IPS-18a (cell line): ENCODE measurements at regions not wholly inside any gene's neighbourhood (a gene's known extent, or its start where the extent isn't known, plus 50 kb on each side); places are given as distances from the start of the nearest gene placed in this dataset.

Experiments
- H3K27ac ChIP-seq: one replicate; pipeline ENCODE4 v1.5.1; 2013; ENCODE audit warnings: low read length
- H3K27me3 ChIP-seq: one replicate; pipeline ENCODE4 v1.6.1; 2013; ENCODE audit warnings: mild to moderate bottlenecking, low read length; ENCODE audit not compliant: control insufficient read depth, insufficient read depth
- H3K36me3 ChIP-seq: one replicate; pipeline ENCODE4 v1.6.1; 2013; ENCODE audit warnings: low read depth, low read length; ENCODE audit not compliant: control insufficient read depth
- H3K4me1 ChIP-seq: one replicate; pipeline ENCODE4 v1.6.1; 2013; ENCODE audit warnings: low read depth, low read length; ENCODE audit not compliant: control insufficient read depth
- H3K4me3 ChIP-seq: one replicate; pipeline ENCODE4 v1.5.1; 2013; ENCODE audit warnings: low read length
- H3K9ac ChIP-seq: one replicate; pipeline ENCODE4 v1.6.1; 2013; ENCODE audit warnings: mild to moderate bottlenecking, low read length, moderate library complexity
- H3K9me3 ChIP-seq: one replicate; pipeline ENCODE4 v1.6.1; 2013; ENCODE audit warnings: low read depth, low read length; ENCODE audit not compliant: control insufficient read depth

- H3K27me3 ChIP-seq = no peaks in the 10 kb centered on the region
- no peaks in the 10 kb centered on the region for H3K9me3 ChIP-seq
- H3K36me3 ChIP-seq = no peaks in the 10 kb centered on the region
- no peak overlapping the region for H3K27ac ChIP-seq
- no peaks in the 10 kb centered on the region for H3K4me1 ChIP-seq
- no peak overlapping the region for H3K4me3 ChIP-seq
- H3K9ac ChIP-seq = no peak overlapping the region
Observed at GRCh38 chr10:10901906-10902305, 115.8 kb upstream of the CELF2 start.

DNA sequence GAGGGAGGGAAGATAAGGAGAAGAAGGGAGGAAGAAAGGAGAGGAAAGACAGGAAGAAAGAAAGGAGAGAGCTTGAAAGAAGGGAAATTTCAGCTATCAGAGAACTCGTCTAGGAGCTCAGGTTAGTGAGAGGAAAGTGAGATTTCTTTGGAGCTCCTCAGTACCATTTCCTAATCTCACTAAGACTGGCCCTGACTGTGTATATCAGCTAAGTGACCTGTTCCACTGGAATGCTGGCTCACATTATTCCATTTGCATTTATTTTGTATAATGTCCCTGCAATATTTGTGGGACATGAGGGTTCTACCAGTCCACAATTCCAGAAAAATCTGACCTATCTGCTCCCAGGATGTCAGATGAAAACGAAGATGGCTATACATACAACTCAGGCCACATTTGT lies 114.7 kb upstream of the CELF2 start:
- no peaks in the 10 kb centered on the region for H3K36me3 ChIP-seq
- no peak overlapping the region for H3K9ac ChIP-seq
- H3K9me3 ChIP-seq = no peaks in the 10 kb centered on the region
- no peaks in the 10 kb centered on the region for H3K4me1 ChIP-seq
- no peak overlapping the region for H3K27ac ChIP-seq
- H3K4me3 ChIP-seq = no peak overlapping the region
- H3K27me3 ChIP-seq = no peaks in the 10 kb centered on the region

- no peaks in the 10 kb centered on the region for H3K36me3 ChIP-seq
- no peak overlapping the region for H3K27ac ChIP-seq
- H3K9ac ChIP-seq = no peak overlapping the region
- no peaks in the 10 kb centered on the region for H3K27me3 ChIP-seq
- H3K4me1 ChIP-seq = no peaks in the 10 kb centered on the region
- no peak overlapping the region for H3K4me3 ChIP-seq
- no peaks in the 10 kb centered on the region for H3K9me3 ChIP-seq
Observed at GRCh38 chr10:10903620-10904019, 114.1 kb upstream of the CELF2 start.

DNA sequence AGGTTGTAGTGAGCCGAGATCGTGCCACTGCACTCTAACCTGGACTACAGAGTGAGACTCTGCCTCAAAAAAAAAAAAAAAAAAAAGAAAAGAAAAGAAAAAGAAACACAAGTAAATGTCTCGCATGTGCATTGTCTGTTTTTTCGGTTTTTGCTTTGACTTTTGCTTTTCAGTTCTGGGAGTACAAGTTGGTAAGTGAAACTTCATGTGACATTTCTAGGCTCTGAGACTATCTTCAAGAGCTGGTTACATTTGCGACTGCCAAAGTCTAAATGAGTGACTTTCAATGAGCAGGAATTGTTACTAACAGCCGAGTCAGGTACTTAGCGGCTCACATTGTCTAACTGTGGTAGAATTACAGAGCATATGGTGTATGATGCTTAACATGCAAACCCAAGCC lies 107.0 kb upstream of the CELF2 start:
- H3K27ac ChIP-seq = no peak overlapping the region
- H3K4me1 ChIP-seq = no peaks in the 10 kb centered on the region

GRCh38 chr10:10911035-10911434 lies 106.6 kb upstream of the CELF2 start:
- Histone ChIP-seq H3K9me3 (no peaks in the 10 kb centered on the region), H3K4me3 (no peak overlapping the region), H3K27ac (no peak overlapping the region), H3K36me3 (no peaks in the 10 kb centered on the region), H3K27me3 (no peaks in the 10 kb centered on the region), H3K4me1 (no peaks in the 10 kb centered on the region), H3K9ac (no peak overlapping the region)

More for the DNA sequence above, 107.0 kb upstream of the CELF2 start:
- no peaks in the 10 kb centered on the region for H3K27me3 ChIP-seq
- no peak overlapping the region for H3K4me3 ChIP-seq
- H3K9me3 ChIP-seq = no peaks in the 10 kb centered on the region
- no peaks in the 10 kb centered on the region for H3K36me3 ChIP-seq
- no peak overlapping the region for H3K9ac ChIP-seq

GRCh38 chr10:10911471-10911921 lies 106.2 kb upstream of the CELF2 start:
- no peak overlapping the region for H3K4me3 ChIP-seq
- H3K27ac ChIP-seq = no peak overlapping the region
- H3K9ac ChIP-seq = no peak overlapping the region
- no peaks in the 10 kb centered on the region for H3K27me3 ChIP-seq
- no peaks in the 10 kb centered on the region for H3K4me1 ChIP-seq
- no peaks in the 10 kb centered on the region for H3K9me3 ChIP-seq
- no peaks in the 10 kb centered on the region for H3K36me3 ChIP-seq

GRCh38 chr10:10914144-10914543 lies 103.5 kb upstream of the CELF2 start:
- no peaks in the 10 kb centered on the region for H3K9me3 ChIP-seq
- no peaks in the 10 kb centered on the region for H3K27me3 ChIP-seq
- no peak overlapping the region for H3K4me3 ChIP-seq
- no peaks in the 10 kb centered on the region for H3K4me1 ChIP-seq
- H3K27ac ChIP-seq = no peak overlapping the region
- no peak overlapping the region for H3K9ac ChIP-seq
- H3K36me3 ChIP-seq = no peaks in the 10 kb centered on the region

- H3K4me1 ChIP-seq = no peaks in the 10 kb centered on the region
- H3K9ac ChIP-seq = no peak overlapping the region
- H3K36me3 ChIP-seq = no peaks in the 10 kb centered on the region
- H3K27ac ChIP-seq = no peak overlapping the region
- no peaks in the 10 kb centered on the region for H3K9me3 ChIP-seq
- H3K27me3 ChIP-seq = no peaks in the 10 kb centered on the region
- H3K4me3 ChIP-seq = no peak overlapping the region
Observed at GRCh38 chr10:10915215-10915614, 102.5 kb upstream of the CELF2 start.

- H3K27ac ChIP-seq = no peak overlapping the region
- H3K36me3 ChIP-seq = no peaks in the 10 kb centered on the region
- H3K4me3 ChIP-seq = no peak overlapping the region
- no peak overlapping the region for H3K9ac ChIP-seq
- no peaks in the 10 kb centered on the region for H3K4me1 ChIP-seq
- H3K9me3 ChIP-seq = no peaks in the 10 kb centered on the region
- H3K27me3 ChIP-seq = no peaks in the 10 kb centered on the region
Observed at GRCh38 chr10:10917031-10917430, 100.6 kb upstream of the CELF2 start.

GRCh38 chr10:10919976-10920375 lies 97.7 kb upstream of the CELF2 start:
- Histone ChIP-seq H3K27me3 (no peaks in the 10 kb centered on the region), H3K27ac (no peak overlapping the region), H3K9ac (no peak overlapping the region), H3K4me3 (no peak overlapping the region), H3K4me1 (no peaks in the 10 kb centered on the region), H3K9me3 (no peaks in the 10 kb centered on the region), H3K36me3 (no peaks in the 10 kb centered on the region)

DNA sequence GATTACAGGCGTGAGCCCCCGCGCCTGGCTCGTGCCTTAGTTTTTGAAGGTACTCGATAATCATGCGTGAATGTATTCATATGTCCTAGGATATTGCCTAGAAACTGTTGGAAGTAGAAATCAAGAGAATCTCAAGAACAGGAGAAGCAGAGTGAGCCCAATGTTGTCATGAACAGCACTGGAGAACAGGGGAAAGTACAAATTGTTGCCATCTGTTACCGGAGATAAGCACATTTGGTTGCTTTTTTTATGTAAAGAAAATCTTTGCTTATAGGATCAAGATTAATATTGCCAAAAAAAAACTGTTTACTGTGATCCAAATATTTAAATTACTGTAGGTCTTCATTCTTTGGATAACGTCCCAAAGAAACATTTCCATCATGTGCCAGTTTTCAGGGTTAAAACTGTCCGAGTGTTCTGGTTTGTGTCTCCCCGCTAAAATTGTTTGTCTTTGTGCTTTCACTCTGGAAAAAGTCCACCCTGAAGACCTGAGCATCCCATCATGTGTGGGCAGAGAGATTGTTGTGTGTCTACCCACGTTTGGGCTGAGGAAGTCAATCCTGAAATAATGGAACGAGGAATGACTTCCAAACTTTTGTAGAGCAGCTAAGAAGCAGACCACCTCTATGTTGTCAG lies 95.7 kb upstream of the CELF2 start:
- H3K9me3 ChIP-seq = no peaks in the 10 kb centered on the region
- no peaks in the 10 kb centered on the region for H3K4me1 ChIP-seq
- no peaks in the 10 kb centered on the region for H3K36me3 ChIP-seq
- H3K27me3 ChIP-seq = no peaks in the 10 kb centered on the region
- H3K9ac ChIP-seq = no peak overlapping the region
- no peak overlapping the region for H3K4me3 ChIP-seq
- H3K27ac ChIP-seq = no peak overlapping the region

DNA sequence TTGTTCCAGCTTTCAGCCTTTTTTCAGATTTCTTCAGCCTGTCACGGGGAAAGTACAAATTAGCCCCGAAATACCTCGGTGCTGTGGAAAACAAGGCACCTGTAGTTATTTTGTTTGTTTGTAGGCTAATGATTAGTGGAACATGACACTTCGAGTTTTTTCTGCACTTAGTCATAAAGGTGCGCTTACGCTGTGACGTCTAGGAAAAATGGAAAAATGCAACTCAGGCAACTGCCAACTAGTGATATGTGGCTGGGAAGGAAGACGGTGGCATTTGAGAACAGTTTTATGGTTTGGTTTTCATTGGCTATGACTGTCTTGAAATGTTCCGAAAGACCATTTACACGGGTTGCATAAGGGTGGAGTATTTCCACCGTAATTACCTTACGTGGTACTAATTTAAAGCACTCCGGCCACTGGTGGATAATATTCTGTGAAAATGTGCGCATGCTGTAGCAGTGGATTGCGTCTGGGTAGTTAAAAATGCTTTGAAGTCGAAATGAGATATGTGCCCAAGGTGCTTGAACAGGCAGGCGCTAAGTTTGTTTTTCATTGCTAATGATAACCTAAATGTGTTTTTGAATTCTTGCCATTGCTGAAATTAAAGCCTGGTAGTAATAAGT lies 94.5 kb upstream of the CELF2 start:
- Histone ChIP-seq H3K4me3 (no peak overlapping the region), H3K9me3 (no peaks in the 10 kb centered on the region), H3K27ac (no peak overlapping the region), H3K9ac (no peak overlapping the region), H3K4me1 (no peaks in the 10 kb centered on the region), H3K27me3 (no peaks in the 10 kb centered on the region), H3K36me3 (no peaks in the 10 kb centered on the region)
